ENCODE measurements at regions not wholly inside any gene's neighbourhood (a gene's known extent, or its start where the extent isn't known, plus 50 kb on each side); places are given as distances from the start of the nearest gene placed in this dataset.

- ChIA-PET CTCF (interaction anchor here (0.6 to 1.2 kb wide), 3 partner anchors 11 to 382 kb away, joined by 3 to 4 read pairs (median 3); no protein-coding TSS in a partner anchor), POLR2A (no interaction called here)
- peaks cover 24% of the 10 kb centered on the region for H3K4me1 Mint-ChIP-seq (ENCODE audit: insufficient read depth, unreplicated experiment)
- H3K27me3 Mint-ChIP-seq (ENCODE audit: insufficient read depth, unreplicated experiment): no peaks in the 10 kb centered on the region
- H3K9me3 Mint-ChIP-seq (ENCODE audit: unreplicated experiment): no peaks in the 10 kb centered on the region
- DNase-seq (ENCODE audit: unreplicated experiment): no peak
- H3K36me3 Mint-ChIP-seq (ENCODE audit: insufficient read depth, unreplicated experiment): no peaks in the 10 kb centered on the region
- no peak overlapping the region for H3K27ac Mint-ChIP-seq (ENCODE audit: low read depth, unreplicated experiment)
- BruUV-seq (replicated peaks): no TSS peak
- TF ChIP-seq, protein P1, sequence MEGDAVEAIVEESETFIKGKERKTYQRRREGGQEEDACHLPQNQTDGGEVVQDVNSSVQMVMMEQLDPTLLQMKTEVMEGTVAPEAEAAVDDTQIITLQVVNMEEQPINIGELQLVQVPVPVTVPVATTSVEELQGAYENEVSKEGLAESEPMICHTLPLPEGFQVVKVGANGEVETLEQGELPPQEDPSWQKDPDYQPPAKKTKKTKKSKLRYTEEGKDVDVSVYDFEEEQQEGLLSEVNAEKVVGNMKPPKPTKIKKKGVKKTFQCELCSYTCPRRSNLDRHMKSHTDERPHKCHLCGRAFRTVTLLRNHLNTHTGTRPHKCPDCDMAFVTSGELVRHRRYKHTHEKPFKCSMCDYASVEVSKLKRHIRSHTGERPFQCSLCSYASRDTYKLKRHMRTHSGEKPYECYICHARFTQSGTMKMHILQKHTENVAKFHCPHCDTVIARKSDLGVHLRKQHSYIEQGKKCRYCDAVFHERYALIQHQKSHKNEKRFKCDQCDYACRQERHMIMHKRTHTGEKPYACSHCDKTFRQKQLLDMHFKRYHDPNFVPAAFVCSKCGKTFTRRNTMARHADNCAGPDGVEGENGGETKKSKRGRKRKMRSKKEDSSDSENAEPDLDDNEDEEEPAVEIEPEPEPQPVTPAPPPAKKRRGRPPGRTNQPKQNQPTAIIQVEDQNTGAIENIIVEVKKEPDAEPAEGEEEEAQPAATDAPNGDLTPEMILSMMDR (IDR thresholded peaks at IDR 0.05; ENCODE audit: unreplicated experiment): no peak
- no peak overlapping the region for H3K4me3 Mint-ChIP-seq (ENCODE audit: unreplicated experiment)
- intact Hi-C loops (cut with micrococcal nuclease): no loop called here
These were observed 250.7 kb downstream of the TBC1D4 start for GRCh38 chr13:75231235-75231634.

GRCh38 chr13:75226733-75227435 lies 255.1 kb downstream of the TBC1D4 start:
- peak overlapping the region; percentile 64 for H3K4me3 Mint-ChIP-seq (ENCODE audit: unreplicated experiment)
- intact Hi-C loops (cut with micrococcal nuclease): loop anchor here (2.0 to 10.0 kb wide), 2 partner anchors 782 to 1092 kb away; partner anchors contain the start of gene KLF12
- H3K36me3 Mint-ChIP-seq (ENCODE audit: insufficient read depth, unreplicated experiment): no peaks in the 10 kb centered on the region
- H3K4me1 Mint-ChIP-seq (ENCODE audit: insufficient read depth, unreplicated experiment): peaks cover 46% of the 10 kb centered on the region
- ChIA-PET CTCF (interaction anchor here (0.7 to 1.7 kb wide), 5 partner anchors 12 to 1397 kb away, joined by 3 to 4 read pairs (median 3); no protein-coding TSS in a partner anchor), POLR2A (interaction anchor here (0.6 to 5.2 kb wide), 5 partner anchors 10 to 1377 kb away, joined by 3 to 27 read pairs (median 3); no protein-coding TSS in a partner anchor)
- TF ChIP-seq, protein P1 (IDR thresholded peaks at IDR 0.05; ENCODE audit: unreplicated experiment): no peak
- DNase-seq (ENCODE audit: unreplicated experiment): peak; percentile 92
- H3K9me3 Mint-ChIP-seq (ENCODE audit: unreplicated experiment): no peaks in the 10 kb centered on the region
- no peaks in the 10 kb centered on the region for H3K27me3 Mint-ChIP-seq (ENCODE audit: insufficient read depth, unreplicated experiment)
- no TSS peak for BruUV-seq (replicated peaks)
- peak overlapping the region; percentile 93 for H3K27ac Mint-ChIP-seq (ENCODE audit: low read depth, unreplicated experiment)

DNA sequence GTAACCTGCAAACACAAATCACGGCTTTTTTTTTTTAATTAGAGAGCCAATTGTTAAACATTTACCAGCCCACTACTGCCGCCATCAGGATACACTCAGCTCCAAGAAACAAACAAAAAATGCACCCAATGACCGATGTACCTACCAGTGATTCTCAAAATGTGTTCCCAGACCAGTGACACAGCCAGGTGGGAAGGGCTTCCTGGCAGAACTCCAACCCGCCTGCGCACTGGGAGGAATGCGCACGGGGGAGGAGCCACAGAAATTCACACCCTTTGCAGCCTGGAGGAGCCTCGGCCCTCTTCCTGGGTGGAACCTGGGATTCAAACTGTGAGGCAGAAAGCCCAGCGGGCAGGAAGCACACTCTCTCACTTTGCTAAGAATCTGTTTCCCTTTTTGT lies 255.9 kb downstream of the TBC1D4 start:
- Mint-ChIP-seq H3K4me3 (ENCODE audit: unreplicated experiment) (peak overlapping the region; percentile 64), H3K9me3 (ENCODE audit: unreplicated experiment) (no peaks in the 10 kb centered on the region), H3K27me3 (ENCODE audit: insufficient read depth, unreplicated experiment) (no peaks in the 10 kb centered on the region), H3K36me3 (ENCODE audit: insufficient read depth, unreplicated experiment) (no peaks in the 10 kb centered on the region), H3K4me1 (ENCODE audit: insufficient read depth, unreplicated experiment) (peaks cover 46% of the 10 kb centered on the region), H3K27ac (ENCODE audit: low read depth, unreplicated experiment) (peak overlapping the region; percentile 93)
- intact Hi-C loops (cut with micrococcal nuclease): loop anchor here (2.0 to 10.0 kb wide), 2 partner anchors 781 to 1091 kb away; partner anchors contain the start of gene KLF12
- ChIA-PET CTCF (interaction anchor here (0.6 to 1.7 kb wide), 14 partner anchors 11 to 1471 kb away, joined by 3 to 4 read pairs (median 3); no protein-coding TSS in a partner anchor), POLR2A (interaction anchor here (0.9 to 5.2 kb wide), 3 partner anchors 11 to 104 kb away, joined by 3 to 27 read pairs (median 3); no protein-coding TSS in a partner anchor)
- BruUV-seq (replicated peaks): no TSS peak
- peak; percentile 93 for DNase-seq (ENCODE audit: unreplicated experiment)
- TF ChIP-seq, protein P1 (IDR thresholded peaks at IDR 0.05; ENCODE audit: unreplicated experiment): peak; percentile 12

DNA sequence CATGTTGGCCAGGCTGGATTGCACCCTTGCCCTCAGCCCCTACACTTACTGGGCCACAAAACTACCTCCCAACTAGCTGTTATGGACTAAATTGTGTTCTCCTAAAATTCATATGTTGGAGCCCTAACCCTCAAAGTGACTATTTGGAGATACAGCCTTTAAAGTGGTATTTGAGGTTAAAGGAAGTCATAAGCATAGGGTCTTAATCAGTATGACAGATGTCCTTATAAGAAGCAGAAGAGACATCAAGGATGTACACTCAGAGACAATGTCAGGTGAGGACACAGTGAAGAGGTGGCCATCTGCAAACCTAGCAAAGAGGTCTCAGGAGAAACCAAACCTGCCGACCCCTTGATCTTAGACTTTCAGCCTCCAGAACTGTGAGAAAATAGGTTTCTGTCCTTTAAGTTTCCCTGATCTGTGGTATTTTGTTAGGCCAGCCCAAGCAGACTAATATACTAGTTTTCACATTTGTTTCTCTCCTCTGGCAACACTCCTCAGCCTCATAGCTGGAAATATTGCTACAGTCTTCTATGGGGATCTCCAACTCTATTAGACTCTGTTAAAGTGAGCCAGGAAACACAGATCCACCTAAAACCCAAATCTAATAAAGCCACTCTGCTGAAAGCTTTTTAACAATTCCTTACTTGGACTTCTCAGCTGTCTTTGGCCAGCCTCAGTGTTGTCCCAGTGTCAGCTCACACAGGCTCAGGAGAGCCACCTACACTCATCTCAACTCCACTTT lies 256.5 kb downstream of the TBC1D4 start:
- intact Hi-C loops (cut with micrococcal nuclease): loop anchor here (2.0 to 10.0 kb wide), 2 partner anchors 781 to 1091 kb away; partner anchors contain the start of gene KLF12
- ChIA-PET CTCF (interaction anchor here (0.6 to 1.7 kb wide), 15 partner anchors 10 to 1473 kb away, joined by 3 to 7 read pairs (median 3); no protein-coding TSS in a partner anchor), POLR2A (interaction anchor here (0.8 to 5.2 kb wide), 4 partner anchors 12 to 1508 kb away, joined by 3 to 27 read pairs (median 4); no protein-coding TSS in a partner anchor)
- Mint-ChIP-seq H3K27ac (ENCODE audit: low read depth, unreplicated experiment) (peak overlapping the region; percentile 93), H3K9me3 (ENCODE audit: unreplicated experiment) (no peaks in the 10 kb centered on the region), H3K4me3 (ENCODE audit: unreplicated experiment) (peak overlapping the region; percentile 64), H3K4me1 (ENCODE audit: insufficient read depth, unreplicated experiment) (peaks cover 46% of the 10 kb centered on the region), H3K27me3 (ENCODE audit: insufficient read depth, unreplicated experiment) (no peaks in the 10 kb centered on the region), H3K36me3 (ENCODE audit: insufficient read depth, unreplicated experiment) (no peaks in the 10 kb centered on the region)
- no TSS peak for BruUV-seq (replicated peaks)
- TF ChIP-seq, protein P1 (IDR thresholded peaks at IDR 0.05; ENCODE audit: unreplicated experiment): no peak
- no peak for DNase-seq (ENCODE audit: unreplicated experiment)
